ENCODE measurements at regions not wholly inside any gene's neighbourhood (a gene's known extent, or its start where the extent isn't known, plus 50 kb on each side); places are given as distances from the start of the nearest gene placed in this dataset.

GRCh38 chr4:1543976-1544375, 137.7 kb upstream of the NKX1-1 start:
- H3K27me3 ChIP-seq (ENCODE audit: control insufficient read depth in 2 of 2, insufficient read depth in 2 of 2, low read length in 2 of 2) = no peaks in the 10 kb centered on the region
- FAIRE-seq (no peak), DNase-seq (ENCODE audit: low read depth, low spot score) (no peak)
- H3K9me1 ChIP-seq (replicated peaks; ENCODE audit: control insufficient read depth, extremely low read depth, insufficient read depth, low read length) = no peaks in the 10 kb centered on the region
- H3K79me2 ChIP-seq (ENCODE audit: control insufficient read depth, insufficient read depth, low read length) = no peaks in the 10 kb centered on the region
- dilution Hi-C loops (cut with MboI; ENCODE audit: extremely low pct_ligation_motif_present, low sequenced_read_pairs) = no loop called here
- no peaks in the 10 kb centered on the region for H3K36me3 ChIP-seq (ENCODE audit: control insufficient read depth in 2 of 2, extremely low read depth in 1 of 2, insufficient read depth in 2 of 2, low read length in 2 of 2)
- CTCF ChIA-PET = no interaction called here
- H4K20me1 ChIP-seq (replicated peaks; ENCODE audit: control insufficient read depth, extremely low read depth, insufficient read depth, low read length) = no peaks in the 10 kb centered on the region
- peaks cover 5% of the 10 kb centered on the region for H3K4me1 ChIP-seq (ENCODE audit: control insufficient read depth, extremely low read depth, insufficient read depth, low read length)
- intact Hi-C loops (cut with micrococcal nuclease) = no loop called here
- H3K4me3 ChIP-seq (replicated peaks in 1 of 3; ENCODE audit: insufficient read depth in 1 of 3, low read depth in 1 of 3, low read length in 3 of 3) = no peak overlapping the region
- H3K4me2 ChIP-seq (ENCODE audit: insufficient read depth, low read length) = no peak overlapping the region
- POLR2A ChIA-PET = no interaction called here
- H3K27ac ChIP-seq (ENCODE audit: insufficient read depth, low read depth, low read length) = no peak overlapping the region
- TF ChIP-seq, protein P1, sequence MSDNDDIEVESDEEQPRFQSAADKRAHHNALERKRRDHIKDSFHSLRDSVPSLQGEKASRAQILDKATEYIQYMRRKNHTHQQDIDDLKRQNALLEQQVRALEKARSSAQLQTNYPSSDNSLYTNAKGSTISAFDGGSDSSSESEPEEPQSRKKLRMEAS (IDR thresholded peaks at IDR 0.05; ENCODE audit: insufficient read depth, insufficient read length) = no peak
- TF ChIP-seq CTCF (IDR thresholded peaks at IDR 0.05; ENCODE audit: extremely low read depth in 1 of 2, insufficient read depth in 1 of 2, low read depth in 1 of 2, low read length in 2 of 2) = no peak
- TF ChIP-seq FOS (IDR thresholded peaks at IDR 0.05; ENCODE audit: borderline replicate concordance, insufficient read depth, low read length) = no peak
- no peak for TF ChIP-seq POLR2AphosphoS5 (IDR thresholded peaks at IDR 0.05; ENCODE audit: insufficient read depth, low read depth, low read length)
- TF ChIP-seq JUN (IDR thresholded peaks at IDR 0.05; ENCODE audit: borderline replicate concordance, insufficient read depth, insufficient read length, low read depth) = no peak
- TF ChIP-seq EZH2 (IDR thresholded peaks at IDR 0.05; ENCODE audit: borderline replicate concordance, low read depth, low read length, severe bottlenecking) = no peak
- no peak for TF ChIP-seq GATA2 (IDR thresholded peaks at IDR 0.05; ENCODE audit: insufficient read depth, insufficient read length, low read depth, low read length)
- TF ChIP-seq MYC (IDR thresholded peaks at IDR 0.05; ENCODE audit: low read depth, low read length) = no peak
- TF ChIP-seq POLR2A (IDR thresholded peaks at IDR 0.05; ENCODE audit: low read depth, low read length) = no peak
- H3K9ac ChIP-seq (replicated peaks; ENCODE audit: extremely low read depth, insufficient read depth, low read length) = no peak overlapping the region
- no peaks in the 10 kb centered on the region for H3K9me3 ChIP-seq (replicated peaks; ENCODE audit: control insufficient read depth, insufficient read depth, low read length)
- BruUV-seq (replicated peaks) = no TSS peak
- H2AFZ ChIP-seq (ENCODE audit: low read depth, low read length) = no peak overlapping the region

Data from endothelial cell of umbilical vein (primary cell).